ENCODE measurements at regions not wholly inside any gene's neighbourhood (a gene's known extent, or its start where the extent isn't known, plus 50 kb on each side); places are given as distances from the start of the nearest gene placed in this dataset.

DNA sequence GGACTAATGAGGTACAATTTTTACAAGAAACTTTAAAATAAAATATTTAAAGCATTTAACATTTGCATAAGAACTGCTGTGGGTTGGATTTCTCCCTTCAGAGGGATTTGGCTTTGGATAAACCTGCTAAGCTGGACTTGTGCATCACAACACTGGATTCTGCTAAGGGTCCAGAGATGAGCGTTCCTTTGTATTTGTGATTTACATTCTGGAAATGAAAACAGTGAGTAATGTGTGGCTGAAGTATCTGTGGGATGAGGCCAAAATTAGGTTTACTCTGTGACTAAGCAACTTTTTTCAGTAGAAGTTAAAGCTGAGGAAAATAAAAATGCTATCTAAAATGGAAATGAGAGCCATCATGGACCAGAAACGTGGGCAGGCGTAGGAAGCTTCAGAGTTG lies 494.3 kb downstream of the EPM2A start:
- no peaks in the 10 kb centered on the region for H3K9me3 ChIP-seq (ENCODE audit: low read length)
- peak overlapping the region; percentile 62 for H3K4me2 ChIP-seq (ENCODE audit: low read length)
- H3K9me2 ChIP-seq (replicated peaks; ENCODE audit: low read length): no peaks in the 10 kb centered on the region
- ChIA-PET CTCF (no interaction called here), POLR2A (ENCODE audit: unreplicated experiment) (interaction anchor here (0.5 kb wide), 1 partner anchor 39 kb away, joined by 3 read pairs; no protein-coding TSS in a partner anchor)
- ATAC-seq: peak; percentile 98
- no peaks in the 10 kb centered on the region for H3K36me3 ChIP-seq (ENCODE audit: low read depth, low read length)
- peak overlapping the region; percentile 65 for H2AFZ ChIP-seq (ENCODE audit: low read length)
- H4K20me1 ChIP-seq (ENCODE audit: low read length): no peaks in the 10 kb centered on the region
- H3K27me3 ChIP-seq (ENCODE audit: low read length): no peaks in the 10 kb centered on the region
- peak; percentile 89 for DNase-seq
- peak overlapping the region; percentile 75 for H3K27ac ChIP-seq (ENCODE audit: low read length)
- intact Hi-C loops (cut with micrococcal nuclease): no loop called here
- peak overlapping the region; percentile 26; the same call in 1 of the 2 replicates for H3K9ac ChIP-seq (ENCODE audit: low read length)
- no peak overlapping the region for H3K4me3 ChIP-seq (ENCODE audit: low read length)
- BruUV-seq (replicated peaks): no TSS peak
- no peaks in the 10 kb centered on the region for H3F3A ChIP-seq (ENCODE audit: low read length, unreplicated experiment)
- TF ChIP-seq EZH2 (IDR thresholded peaks at IDR 0.05; ENCODE audit: low read length, unreplicated experiment) (no peak), EZH2phosphoT487 (IDR thresholded peaks at IDR 0.05; ENCODE audit: borderline replicate concordance, low read length) (no peak)
- TF ChIP-seq, protein P1, sequence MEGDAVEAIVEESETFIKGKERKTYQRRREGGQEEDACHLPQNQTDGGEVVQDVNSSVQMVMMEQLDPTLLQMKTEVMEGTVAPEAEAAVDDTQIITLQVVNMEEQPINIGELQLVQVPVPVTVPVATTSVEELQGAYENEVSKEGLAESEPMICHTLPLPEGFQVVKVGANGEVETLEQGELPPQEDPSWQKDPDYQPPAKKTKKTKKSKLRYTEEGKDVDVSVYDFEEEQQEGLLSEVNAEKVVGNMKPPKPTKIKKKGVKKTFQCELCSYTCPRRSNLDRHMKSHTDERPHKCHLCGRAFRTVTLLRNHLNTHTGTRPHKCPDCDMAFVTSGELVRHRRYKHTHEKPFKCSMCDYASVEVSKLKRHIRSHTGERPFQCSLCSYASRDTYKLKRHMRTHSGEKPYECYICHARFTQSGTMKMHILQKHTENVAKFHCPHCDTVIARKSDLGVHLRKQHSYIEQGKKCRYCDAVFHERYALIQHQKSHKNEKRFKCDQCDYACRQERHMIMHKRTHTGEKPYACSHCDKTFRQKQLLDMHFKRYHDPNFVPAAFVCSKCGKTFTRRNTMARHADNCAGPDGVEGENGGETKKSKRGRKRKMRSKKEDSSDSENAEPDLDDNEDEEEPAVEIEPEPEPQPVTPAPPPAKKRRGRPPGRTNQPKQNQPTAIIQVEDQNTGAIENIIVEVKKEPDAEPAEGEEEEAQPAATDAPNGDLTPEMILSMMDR (conservative IDR thresholded peaks at IDR 0.05; ENCODE audit: low read depth, low read length): no peak
- H3K79me2 ChIP-seq (ENCODE audit: low read length): no peaks in the 10 kb centered on the region
- peaks cover 13% of the 10 kb centered on the region for H3K4me1 ChIP-seq (ENCODE audit: insufficient read depth, low read length)

DNA sequence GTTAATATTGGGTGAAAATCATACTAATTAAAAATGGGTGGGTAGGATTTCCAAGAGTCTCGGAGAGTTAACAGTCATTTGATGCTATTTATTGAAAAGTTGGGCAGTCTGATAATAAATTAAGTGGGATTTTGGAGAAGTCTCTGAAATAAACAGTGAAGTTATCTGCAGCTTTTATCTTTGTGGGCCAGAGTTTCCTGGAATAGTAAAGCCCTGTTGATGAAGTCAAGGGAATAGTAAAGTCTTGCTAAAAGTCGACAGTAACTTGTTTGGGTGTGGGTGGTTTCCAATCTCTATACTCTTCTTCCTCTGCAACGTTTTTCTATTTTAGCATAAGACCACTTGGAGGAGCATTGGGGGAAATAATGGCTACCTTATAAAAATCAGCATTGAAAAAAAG lies 493.6 kb downstream of the EPM2A start:
- no TSS peak for BruUV-seq (replicated peaks)
- POLR2A ChIA-PET (ENCODE audit: unreplicated experiment): interaction anchor here (0.5 kb wide), 1 partner anchor 38 kb away, joined by 3 read pairs; no protein-coding TSS in a partner anchor
- H4K20me1 ChIP-seq (ENCODE audit: low read length): no peaks in the 10 kb centered on the region
- peak overlapping the region; percentile 75 for H3K27ac ChIP-seq (ENCODE audit: low read length)
- intact Hi-C loops (cut with micrococcal nuclease): no loop called here
- no peaks in the 10 kb centered on the region for H3K36me3 ChIP-seq (ENCODE audit: low read depth, low read length)
- no peaks in the 10 kb centered on the region for H3K9me3 ChIP-seq (ENCODE audit: low read length)
- H3K27me3 ChIP-seq (ENCODE audit: low read length): no peaks in the 10 kb centered on the region
- H3K9me2 ChIP-seq (replicated peaks; ENCODE audit: low read length): no peaks in the 10 kb centered on the region
- H2AFZ ChIP-seq (ENCODE audit: low read length): peak overlapping the region; percentile 65
- H3K4me2 ChIP-seq (ENCODE audit: low read length): peak overlapping the region; percentile 62
- ATAC-seq (no peak), DNase-seq (no peak)
- TF ChIP-seq EZH2 (IDR thresholded peaks at IDR 0.05; ENCODE audit: low read length, unreplicated experiment) (no peak), EZH2phosphoT487 (IDR thresholded peaks at IDR 0.05; ENCODE audit: borderline replicate concordance, low read length) (no peak)
- TF ChIP-seq, protein P1 (conservative IDR thresholded peaks at IDR 0.05; ENCODE audit: low read depth, low read length): no peak
- CTCF ChIA-PET: no interaction called here
- no peaks in the 10 kb centered on the region for H3K79me2 ChIP-seq (ENCODE audit: low read length)
- H3K4me1 ChIP-seq (ENCODE audit: insufficient read depth, low read length): peaks cover 13% of the 10 kb centered on the region
- no peak overlapping the region for H3K4me3 ChIP-seq (ENCODE audit: low read length)
- no peaks in the 10 kb centered on the region for H3F3A ChIP-seq (ENCODE audit: low read length, unreplicated experiment)
- peak overlapping the region; percentile 26; the same call in 1 of the 2 replicates for H3K9ac ChIP-seq (ENCODE audit: low read length)

DNA sequence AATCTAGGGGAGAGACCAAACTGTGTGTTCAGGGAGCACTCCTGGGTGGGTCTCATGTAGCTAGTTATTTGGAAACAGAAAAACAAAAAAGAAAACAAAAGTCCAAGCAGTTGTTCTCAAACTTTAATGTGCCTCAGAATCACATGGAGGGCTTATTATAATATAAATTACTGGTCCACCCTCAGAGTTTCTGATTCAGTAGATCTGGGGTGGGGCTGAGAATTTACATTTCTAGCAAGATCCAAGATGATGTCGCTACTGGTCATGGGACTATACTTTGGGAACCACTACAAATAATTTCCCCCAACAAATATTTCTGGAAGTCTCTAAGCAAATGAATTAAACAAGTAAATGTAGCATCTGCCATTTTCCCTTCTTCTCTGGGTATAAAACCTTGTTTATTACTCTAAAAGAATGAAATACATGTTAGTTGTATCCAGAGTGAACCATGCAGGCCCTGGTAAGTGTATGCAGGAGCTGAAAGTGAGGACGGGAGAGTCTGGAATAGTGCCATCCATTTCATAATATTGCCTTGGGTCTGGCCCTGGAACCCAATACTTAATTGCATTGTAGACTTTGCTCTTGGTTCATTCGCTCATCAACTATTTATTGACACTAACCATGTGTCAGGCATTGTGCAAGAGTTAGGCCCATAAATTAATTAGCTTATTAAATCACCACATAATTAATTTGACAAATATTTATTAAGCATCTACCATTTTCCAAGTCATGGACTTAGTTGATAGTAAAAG lies 490.8 kb downstream of the EPM2A start:
- Histone ChIP-seq H4K20me1 (ENCODE audit: low read length) (no peaks in the 10 kb centered on the region), H3K4me2 (ENCODE audit: low read length) (no peak overlapping the region), H2AFZ (ENCODE audit: low read length) (no peak overlapping the region), H3K4me3 (ENCODE audit: low read length) (no peak overlapping the region), H3K36me3 (ENCODE audit: low read depth, low read length) (no peaks in the 10 kb centered on the region), H3K27ac (ENCODE audit: low read length) (no peak overlapping the region), H3K4me1 (ENCODE audit: insufficient read depth, low read length) (peaks cover 31% of the 10 kb centered on the region), H3K79me2 (ENCODE audit: low read length) (no peaks in the 10 kb centered on the region), H3K9me3 (ENCODE audit: low read length) (no peaks in the 10 kb centered on the region), H3F3A (ENCODE audit: low read length, unreplicated experiment) (peaks cover 4% of the 10 kb centered on the region), H3K27me3 (ENCODE audit: low read length) (no peaks in the 10 kb centered on the region), H3K9me2 (replicated peaks; ENCODE audit: low read length) (no peaks in the 10 kb centered on the region), H3K9ac (ENCODE audit: low read length) (no peak overlapping the region)
- ChIA-PET POLR2A (ENCODE audit: unreplicated experiment) (no interaction called here), CTCF (no interaction called here)
- intact Hi-C loops (cut with micrococcal nuclease): no loop called here
- DNase-seq (no peak), ATAC-seq (no peak)
- TF ChIP-seq EZH2 (IDR thresholded peaks at IDR 0.05; ENCODE audit: low read length, unreplicated experiment) (no peak), EZH2phosphoT487 (IDR thresholded peaks at IDR 0.05; ENCODE audit: borderline replicate concordance, low read length) (no peak)
- TF ChIP-seq, protein P1 (conservative IDR thresholded peaks at IDR 0.05; ENCODE audit: low read depth, low read length): no peak
- no TSS peak for BruUV-seq (replicated peaks)

Data from PC-3 (cell line).